ENCODE measurements at regions not wholly inside any gene's neighbourhood (a gene's known extent, or its start where the extent isn't known, plus 50 kb on each side); places are given as distances from the start of the nearest gene placed in this dataset.
A peak's percentile ranks its signal among the peaks of the same experiment; 100 is the strongest.

DNA sequence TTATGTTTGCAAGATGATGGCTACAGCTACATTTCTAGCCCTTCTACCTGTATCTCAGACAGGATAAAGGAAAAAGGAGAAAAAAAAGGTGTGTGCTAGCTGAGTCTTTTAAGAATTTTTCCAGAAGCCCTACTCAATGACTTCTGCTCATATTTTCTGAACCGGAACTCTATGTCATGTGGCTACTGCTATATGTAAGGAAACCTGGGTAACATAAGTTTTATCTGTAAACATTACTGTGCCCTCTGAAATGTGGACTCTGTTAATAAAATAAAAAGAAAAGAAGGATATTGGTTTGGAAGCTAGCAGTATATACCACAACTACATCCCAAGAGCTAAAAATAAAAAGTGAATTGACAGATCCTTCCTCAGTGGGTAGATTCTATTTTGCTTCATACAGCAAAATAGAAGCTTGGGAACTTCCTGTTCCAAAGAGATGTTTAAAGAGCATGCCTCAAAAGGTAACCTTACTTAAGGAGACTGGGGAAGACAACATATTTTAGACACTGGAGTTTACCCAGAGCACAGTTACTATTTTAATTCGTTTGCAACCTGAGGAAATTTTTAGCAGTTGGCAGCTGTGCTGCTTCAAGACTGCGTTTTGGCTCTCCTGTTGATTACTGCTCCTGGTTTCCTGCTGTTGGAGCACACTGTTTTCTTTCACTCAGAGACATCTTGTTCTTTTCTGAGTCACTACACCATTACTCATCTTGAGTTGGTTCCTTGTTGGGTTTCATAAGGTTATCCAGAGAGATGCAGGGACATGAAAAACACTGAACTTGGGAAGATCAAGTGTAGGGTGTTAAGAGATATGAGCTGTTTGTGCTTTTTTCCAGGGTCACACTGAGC lies 280.7 kb downstream of the NFKBIZ start:
- H3K9ac ChIP-seq (ENCODE audit: low read length) = no peak overlapping the region
- H3K9me3 ChIP-seq (ENCODE audit: control extremely low read depth in 1 of 3, control insufficient read depth in 2 of 3, insufficient read depth in 1 of 3, low read length in 2 of 3) = no peaks in the 10 kb centered on the region
- no peak overlapping the region for H3K4me2 ChIP-seq (replicated peaks; ENCODE audit: low read depth, low read length, poor library complexity, severe bottlenecking)
- no peaks in the 10 kb centered on the region for H4K20me1 ChIP-seq (ENCODE audit: control insufficient read depth, insufficient read depth, low read length, poor library complexity, severe bottlenecking)
- TF ChIP-seq CTCF (IDR thresholded peaks at IDR 0.05) (no peak), EZH2 (IDR thresholded peaks at IDR 0.05; ENCODE audit: borderline replicate concordance, insufficient read depth, low read depth, low read length, poor library complexity, severe bottlenecking) (no peak)
- no peaks in the 10 kb centered on the region for H3K79me2 ChIP-seq (ENCODE audit: control insufficient read depth, insufficient read depth, low read length)
- H3K27ac ChIP-seq (ENCODE audit: low read length in 2 of 2) = no peak overlapping the region
- ChIA-PET CTCF (no interaction called here), POLR2A (no interaction called here)
- no peak for ATAC-seq (ENCODE audit: low read depth)
- H3K27me3 Mint-ChIP-seq = no peaks in the 10 kb centered on the region
- H3K36me3 ChIP-seq (replicated peaks in 1 of 2; ENCODE audit: control extremely low read depth in 1 of 2, control insufficient read depth in 1 of 2, extremely low read depth in 1 of 2, insufficient read depth in 2 of 2, low read length in 1 of 2) = no peaks in the 10 kb centered on the region
- no peak for DNase-seq
- no CpG with 5 or more reads among the region's 3 CpGs for WGBS (ENCODE audit: insufficient coverage)
- peaks cover 12% of the 10 kb centered on the region for H3K4me1 Mint-ChIP-seq
- H2AFZ ChIP-seq (ENCODE audit: insufficient read depth, low read depth, low read length, poor library complexity, severe bottlenecking) = peak overlapping the region; percentile 13
- no peak overlapping the region for H3K4me3 Mint-ChIP-seq
- H3K9me3 Mint-ChIP-seq (ENCODE audit: insufficient read depth) = no peaks in the 10 kb centered on the region
- H3K4me3 ChIP-seq (ENCODE audit: control extremely low read depth in 1 of 5, extremely low read depth in 1 of 5, insufficient read depth in 1 of 5, low read depth in 2 of 5, low read length in 4 of 5) = no peak overlapping the region
- intact Hi-C loops (cut with micrococcal nuclease) = no loop called here
- no peaks in the 10 kb centered on the region for H3K27me3 ChIP-seq (replicated peaks in 1 of 4; ENCODE audit: control extremely low read depth in 1 of 4, control insufficient read depth in 3 of 4, insufficient read depth in 4 of 4, low read length in 3 of 4)
- no peak overlapping the region for H3K27ac Mint-ChIP-seq
- peaks cover 7 to 10% of the 10 kb centered on the region in 2 donors for H3K4me1 ChIP-seq (ENCODE audit: control insufficient read depth in 2 of 2, insufficient read depth in 2 of 2, low read length in 2 of 2)

- Histone ChIP-seq H3K79me2 (ENCODE audit: control insufficient read depth, insufficient read depth, low read length) (no peaks in the 10 kb centered on the region), H3K9ac (ENCODE audit: low read length) (no peak overlapping the region), H3K4me2 (replicated peaks; ENCODE audit: low read depth, low read length, poor library complexity, severe bottlenecking) (no peak overlapping the region), H3K4me1 (ENCODE audit: control insufficient read depth in 2 of 2, insufficient read depth in 2 of 2, low read length in 2 of 2) (peaks cover 12 to 23% of the 10 kb centered on the region in 2 donors), H3K27me3 (replicated peaks in 1 of 4; ENCODE audit: control extremely low read depth in 1 of 4, control insufficient read depth in 3 of 4, insufficient read depth in 4 of 4, low read length in 3 of 4) (no peaks in the 10 kb centered on the region), H3K27ac (ENCODE audit: low read length in 2 of 2) (no peak overlapping the region), H2AFZ (ENCODE audit: insufficient read depth, low read depth, low read length, poor library complexity, severe bottlenecking) (no peak overlapping the region), H3K4me3 (ENCODE audit: control extremely low read depth in 1 of 5, extremely low read depth in 1 of 5, insufficient read depth in 1 of 5, low read depth in 2 of 5, low read length in 4 of 5) (no peak overlapping the region), H3K36me3 (replicated peaks in 1 of 2; ENCODE audit: control extremely low read depth in 1 of 2, control insufficient read depth in 1 of 2, extremely low read depth in 1 of 2, insufficient read depth in 2 of 2, low read length in 1 of 2) (no peaks in the 10 kb centered on the region), H3K9me3 (ENCODE audit: control extremely low read depth in 1 of 3, control insufficient read depth in 2 of 3, insufficient read depth in 1 of 3, low read length in 2 of 3) (no peaks in the 10 kb centered on the region), H4K20me1 (ENCODE audit: control insufficient read depth, insufficient read depth, low read length, poor library complexity, severe bottlenecking) (no peaks in the 10 kb centered on the region)
- intact Hi-C loops (cut with micrococcal nuclease) = no loop called here
- Mint-ChIP-seq H3K27me3 (no peaks in the 10 kb centered on the region), H3K4me3 (no peak overlapping the region), H3K9me3 (ENCODE audit: insufficient read depth) (no peaks in the 10 kb centered on the region), H3K4me1 (peaks cover 23% of the 10 kb centered on the region), H3K27ac (no peak overlapping the region)
- no peak for DNase-seq
- ATAC-seq (ENCODE audit: low read depth) = no peak
- ChIA-PET POLR2A (no interaction called here), CTCF (interaction anchor here (1.0 kb wide), 1 partner anchor 320 kb away, joined by 3 read pairs; no protein-coding TSS in a partner anchor)
- TF ChIP-seq EZH2 (IDR thresholded peaks at IDR 0.05; ENCODE audit: borderline replicate concordance, insufficient read depth, low read depth, low read length, poor library complexity, severe bottlenecking) (no peak), CTCF (IDR thresholded peaks at IDR 0.05) (no peak)
Measured at GRCh38 chr3:102132370-102132769, 283.1 kb downstream of the NFKBIZ start.

Measured in B cell (primary cell).